H1 (cell line): ENCODE measurements at regions not wholly inside any gene's neighbourhood (a gene's known extent, or its start where the extent isn't known, plus 50 kb on each side); places are given as distances from the start of the nearest gene placed in this dataset.

Source experiments
- CTCF ChIA-PET: fragments of 300-600 bp; sonication (Branson Sonifier 250); formaldehyde crosslinking; loops from one replicate; lab custom pipeline; 2021; ENCODE audit not compliant: partially characterized antibody; lab: Charles Lee
- POLR2A ChIA-PET: fragments of 300-600 bp; sonication (Branson Sonifier 250); formaldehyde crosslinking; loops from one replicate; lab custom pipeline; 2021; ENCODE audit warnings: inconsistent platforms; ENCODE audit not compliant: partially characterized antibody; lab: Charles Lee
- DNase-seq, 2 experiments: peaks; one replicate each; pipeline versions ENCODE4 v3.0.0 to v3.0.0-alpha.2; 2010 to 2022; ENCODE audit warnings: low spot score in 2 of 2, low read depth in 1 of 2, mixed read lengths in 1 of 2
- FAIRE-seq: peaks from 2 replicates; lab custom pipeline; 2011; peaks lifted over from hg19 to GRCh38; lab: Jason Lieb, UNC
- H2AFZ ChIP-seq: 2 replicates; pipeline ENCODE4 v1.8.1; 2012; ENCODE audit warnings: low read length, inconsistent platforms
- H2AK5ac ChIP-seq: 2 replicates; pipeline ENCODE4 v1.6.1; 2013; ENCODE audit warnings: low read depth, low read length
- H2BK120ac ChIP-seq: replicated peaks from 2 replicates; pipeline ENCODE3; 2013; ENCODE audit warnings: low read depth, low read length, inconsistent platforms
- H2BK12ac ChIP-seq: 2 replicates; pipeline ENCODE4 v1.6.1; 2013; ENCODE audit warnings: low read depth, low read length
- H2BK15ac ChIP-seq: 2 replicates; pipeline ENCODE4 v1.6.1; 2013; ENCODE audit warnings: low read length
- H2BK20ac ChIP-seq: 2 replicates; pipeline ENCODE4 v1.6.1; 2013; ENCODE audit warnings: low read length
- H2BK5ac ChIP-seq: 2 replicates; pipeline ENCODE4 v1.6.1; 2013; ENCODE audit warnings: low read depth, low read length
- H3K14ac ChIP-seq: 2 replicates; pipeline ENCODE4 v1.6.1; 2013; ENCODE audit warnings: inconsistent platforms; ENCODE audit not compliant: insufficient read length
- H3K18ac ChIP-seq: 2 replicates; pipeline ENCODE4 v1.6.1; 2013; ENCODE audit warnings: low read length; ENCODE audit errors: extremely low read depth
- H3K23ac ChIP-seq: 2 replicates; pipeline ENCODE4 v1.6.1; 2013; ENCODE audit warnings: inconsistent platforms; ENCODE audit not compliant: insufficient read length
- H3K23me2 ChIP-seq: 2 replicates; pipeline ENCODE4 v1.6.1; 2013; ENCODE audit warnings: low read depth, low read length
- H3K27ac ChIP-seq: 2 replicates; pipeline ENCODE4 v1.6.1; 2011; ENCODE audit warnings: low read depth, low read length, inconsistent platforms
- H3K27me3 ChIP-seq, 4 experiments: replicated peaks in 1 of 4; 1 replicate in 1 of 4; 2 replicates in 3 of 4; pipeline versions ENCODE4 v1.6.1 to v1.8.1; 2011 to 2013; ENCODE audit warnings: low read length in 3 of 4, mild to moderate bottlenecking in 3 of 4, inconsistent platforms in 2 of 4, mixed read lengths in 2 of 4, moderate library complexity in 1 of 4; ENCODE audit not compliant: control insufficient read depth in 3 of 4, insufficient read depth in 3 of 4; ENCODE audit errors: extremely low read depth in 1 of 4
- H3K36me3 ChIP-seq, 4 experiments: 2 replicates each; pipeline versions ENCODE4 v1.6.1 to v1.8.1; 2011 to 2013; ENCODE audit warnings: mild to moderate bottlenecking in 4 of 4, low read length in 3 of 4, moderate library complexity in 2 of 4, control low read depth in 1 of 4, inconsistent platforms in 1 of 4; ENCODE audit not compliant: insufficient read depth in 4 of 4, control insufficient read depth in 2 of 4
- H3K4ac ChIP-seq: replicated peaks from 2 replicates; pipeline ENCODE3; 2013; ENCODE audit warnings: low read length, low read depth, mixed read lengths, inconsistent platforms; ENCODE audit not compliant: insufficient read length
- H3K4me1 ChIP-seq, 4 experiments: replicated peaks in 1 of 4; 1 replicate in 1 of 4; 2 replicates in 3 of 4; pipeline versions ENCODE4 v1.6.1 to v1.8.1; 2011 to 2013; ENCODE audit warnings: low read length in 3 of 4, inconsistent platforms in 2 of 4, mixed read lengths in 1 of 4; ENCODE audit not compliant: insufficient read depth in 4 of 4, control insufficient read depth in 3 of 4
- H3K4me2 ChIP-seq, 2 experiments: 2 replicates each; pipeline versions ENCODE4 v1.6.1 to v1.8.1; 2011 to 2013; ENCODE audit warnings: low read depth in 2 of 2, low read length in 2 of 2, control low read depth in 1 of 2, inconsistent platforms in 1 of 2, mild to moderate bottlenecking in 1 of 2; ENCODE audit not compliant: insufficient read depth in 1 of 2
- H3K4me3 ChIP-seq, 4 experiments: fragments of 200-600, 300-600 bp in 1 of 4; sonication (generic), shearing (Covaris generic), sonication (Bioruptor Twin) in 1 of 4; 2 replicates each; pipeline versions ENCODE4 v1.5.1 to v1.8.1; 2011 to 2016; ENCODE audit warnings: low read length in 4 of 4, low read depth in 3 of 4, control low read depth in 2 of 4, inconsistent platforms in 2 of 4, mild to moderate bottlenecking in 2 of 4, mixed read lengths in 1 of 4, moderate library complexity in 1 of 4; ENCODE audit not compliant: insufficient read depth in 2 of 4; ENCODE audit errors: extremely low read depth in 1 of 4
- H3K56ac ChIP-seq: replicated peaks from 2 replicates; pipeline ENCODE3; 2013; ENCODE audit warnings: low read depth, mild to moderate bottlenecking, mixed read lengths, low read length, inconsistent platforms; ENCODE audit not compliant: insufficient read length
- H3K79me1 ChIP-seq: 2 replicates; pipeline ENCODE4 v1.6.1; 2013; ENCODE audit warnings: low read depth, low read length, control low read depth
- H3K79me2 ChIP-seq, 2 experiments: 2 replicates each; pipeline versions ENCODE4 v1.6.1 to v1.8.1; 2012 to 2013; ENCODE audit warnings: low read length in 2 of 2, mild to moderate bottlenecking in 2 of 2, inconsistent platforms in 1 of 2; ENCODE audit not compliant: insufficient read depth in 2 of 2, control insufficient read depth in 1 of 2
- H3K9ac ChIP-seq, 4 experiments: replicated peaks in 1 of 4; 1 replicate in 1 of 4; 2 replicates in 3 of 4; pipeline versions ENCODE4 v1.6.1 to v1.8.1; 2011 to 2013; ENCODE audit warnings: low read depth in 3 of 4, low read length in 3 of 4, control low read depth in 2 of 4, mild to moderate bottlenecking in 2 of 4, moderate library complexity in 2 of 4, inconsistent platforms in 1 of 4; ENCODE audit errors: extremely low read depth in 1 of 4
- H3K9me3 ChIP-seq, 2 experiments: 2 replicates each; pipeline versions ENCODE4 v1.6.1 to v1.8.1; 2012 to 2013; ENCODE audit warnings: mild to moderate bottlenecking in 2 of 2, moderate library complexity in 2 of 2, control low read depth in 1 of 2, inconsistent platforms in 1 of 2, low read depth in 1 of 2, low read length in 1 of 2, mixed read lengths in 1 of 2; ENCODE audit not compliant: insufficient read depth in 2 of 2
- H4K20me1 ChIP-seq, 2 experiments: replicated peaks in 1 of 2; 2 replicates each; pipeline versions ENCODE3 to v1.8.1; 2011 to 2013; ENCODE audit warnings: inconsistent platforms in 2 of 2, low read length in 2 of 2, mild to moderate bottlenecking in 1 of 2; ENCODE audit not compliant: insufficient read depth in 2 of 2, control insufficient read depth in 1 of 2
- H4K5ac ChIP-seq: 2 replicates; pipeline ENCODE4 v1.6.1; 2013; ENCODE audit warnings: low read length, low read depth, mixed read lengths, inconsistent platforms; ENCODE audit not compliant: insufficient read length
- H4K8ac ChIP-seq: 2 replicates; pipeline ENCODE4 v1.8.0; 2013; ENCODE audit warnings: mild to moderate bottlenecking, moderate library complexity, low read length, inconsistent platforms; ENCODE audit not compliant: insufficient read depth; ENCODE audit errors: extremely low read depth
- H4K91ac ChIP-seq: replicated peaks from 2 replicates; pipeline ENCODE3; 2013; ENCODE audit warnings: low read length, mixed read lengths, inconsistent platforms; ENCODE audit not compliant: insufficient read length
- SIX5 ChIP-seq: IDR thresholded peaks from 2 replicates; pipeline ENCODE4 v1.6.1; 2011; ENCODE audit warnings: mild to moderate bottlenecking, low read depth, low read length
- USF2 ChIP-seq: IDR thresholded peaks from 2 replicates; pipeline ENCODE4 v1.6.1; 2011; ENCODE audit warnings: low read length, improper control_type of control experiment
- WGBS, 2 experiments: shearing (Covaris generic) in 1 of 2; methylation state at CpG; one replicate each; pipeline versions ENCODE4 v1.1.6 to v1.1.7; 2013 to 2015; ENCODE audit warnings: low lambda C conversion rate in 2 of 2, mixed read lengths in 2 of 2, inconsistent platforms in 1 of 2, low coverage in 1 of 2, missing lambda C conversion rate in 1 of 2; ENCODE audit not compliant: insufficient replicate concordance in 2 of 2, insufficient coverage in 1 of 2, insufficient read length in 1 of 2; ENCODE audit errors: extremely low coverage in 1 of 2, missing lambda C conversion rate in 1 of 2; 5-methylcytosine and 5-hydroxymethylcytosine counted together

DNA sequence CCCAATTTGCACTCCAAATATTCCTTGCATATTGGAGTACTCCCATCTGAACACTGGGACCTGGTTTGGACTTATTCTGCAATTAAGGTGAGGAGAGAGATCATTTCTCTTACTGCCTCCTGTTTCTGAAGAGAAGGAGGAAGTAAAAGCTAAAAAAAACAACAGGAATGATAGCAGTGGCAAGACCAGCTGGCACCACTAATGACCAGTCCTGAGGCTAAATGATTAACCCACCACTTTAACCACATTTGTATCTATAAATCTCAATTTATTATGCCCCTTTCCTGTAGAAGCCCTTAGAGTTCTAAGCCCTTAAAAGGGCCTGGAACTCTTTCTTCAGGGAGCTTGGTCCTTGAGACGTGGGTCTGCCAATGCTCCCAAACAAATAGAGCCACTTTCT, 625.0 kb upstream of the TSPY4 start:
- Histone ChIP-seq H2BK120ac (no peak overlapping the region), H3K14ac (no peak overlapping the region), H3K4me3 (no peak overlapping the region), H3K4ac (no peak overlapping the region), H2AFZ (no peak overlapping the region), H3K27me3 (no peaks in the 10 kb centered on the region), H4K20me1 (no peaks in the 10 kb centered on the region), H4K8ac (no peak overlapping the region), H3K79me2 (no peaks in the 10 kb centered on the region), H2BK20ac (no peak overlapping the region), H2BK5ac (no peak overlapping the region), H3K9me3 (peaks cover 16 to 69% of the 10 kb centered on the region in 2 experiments; a peak in 2 of 4 replicates), H2BK15ac (no peak overlapping the region), H3K36me3 (no peaks in the 10 kb centered on the region), H4K91ac (no peak overlapping the region), H3K27ac (no peak overlapping the region), H3K18ac (no peak overlapping the region), H2BK12ac (no peak overlapping the region), H3K23ac (no peak overlapping the region), H3K4me1 (no peaks in the 10 kb centered on the region), H3K56ac (no peak overlapping the region), H3K9ac (no peak overlapping the region), H2AK5ac (no peak overlapping the region), H3K79me1 (no peaks in the 10 kb centered on the region), H3K4me2 (no peak overlapping the region), H4K5ac (no peak overlapping the region), H3K23me2 (no peaks in the 10 kb centered on the region)
- no peak for FAIRE-seq
- WGBS, 2 experiments: no CpG with 5 or more reads among the region's 1 CpG
- ChIA-PET CTCF (no interaction called here), POLR2A (no interaction called here)
- TF ChIP-seq SIX5 (no peak), USF2 (no peak)
- no peak for DNase-seq
